IPS-NIHi11 (cell line): ENCODE measurements at regions not wholly inside any gene's neighbourhood (a gene's known extent, or its start where the extent isn't known, plus 50 kb on each side); places are given as distances from the start of the nearest gene placed in this dataset.

ENCODE experiments used
- DNase-seq: peaks from one replicate; pipeline ENCODE4 v3.0.0; 2012; ENCODE audit warnings: mixed read lengths, low spot score

DNA sequence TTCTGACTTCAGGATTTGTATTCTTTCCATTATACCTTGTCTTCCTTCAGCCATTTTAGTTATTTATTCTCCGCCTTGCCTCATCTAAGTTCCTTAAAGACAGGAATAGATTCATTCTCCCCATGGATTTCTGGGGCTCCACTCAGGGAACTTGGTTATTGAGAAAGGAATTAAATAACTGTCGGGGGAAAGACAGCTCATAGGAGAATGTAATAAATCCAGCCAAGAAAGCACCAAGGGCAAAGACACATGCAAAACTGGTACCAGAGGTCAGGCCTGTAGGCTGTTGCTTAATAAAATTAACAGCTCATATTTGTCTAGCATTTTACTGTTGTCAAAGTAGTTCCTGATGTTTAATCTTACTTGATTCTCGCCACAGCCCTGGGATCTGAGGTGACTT is 357.2 kb downstream of the TMEM38B start:
- DNase-seq: no peak

DNA sequence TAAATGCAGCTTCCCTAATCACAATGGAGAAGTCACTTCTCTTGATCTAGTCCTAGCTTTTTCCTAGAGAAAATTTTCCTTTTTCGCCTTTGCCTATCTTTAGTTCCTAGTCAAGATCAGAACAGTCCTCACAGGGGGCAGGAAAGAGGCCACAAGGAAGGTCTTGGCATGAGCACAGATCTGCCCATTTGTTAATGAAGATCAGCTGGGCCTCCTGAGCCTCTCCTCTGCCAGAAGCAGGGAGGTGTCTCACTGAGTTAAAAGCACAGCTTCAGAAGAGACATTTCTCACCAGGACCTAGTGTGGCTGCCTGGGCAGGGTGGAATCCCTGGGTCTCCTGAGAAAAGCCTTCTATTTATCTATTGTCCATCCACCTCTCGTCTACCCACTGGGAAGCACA is 357.8 kb downstream of the TMEM38B start:
- no peak for DNase-seq

DNA sequence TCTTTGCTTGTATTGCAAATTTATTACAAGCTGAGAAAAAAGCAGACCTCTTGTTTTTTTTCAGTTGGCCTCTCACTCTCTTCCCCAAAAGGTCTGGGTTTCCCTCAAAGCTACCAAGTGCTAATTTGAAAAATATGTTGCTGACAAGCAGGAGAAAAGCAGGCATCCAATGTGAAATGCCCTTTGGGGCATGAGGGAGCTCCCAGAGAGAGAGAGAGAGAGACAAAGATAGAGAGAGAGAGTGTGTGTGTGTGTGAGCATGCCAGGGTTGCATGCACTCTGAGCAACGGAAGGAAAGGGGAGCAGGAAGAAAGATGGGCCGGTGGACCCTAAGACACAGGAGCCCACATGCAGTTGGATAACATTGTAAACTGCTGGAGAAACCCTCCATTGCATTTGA is 358.4 kb downstream of the TMEM38B start:
- DNase-seq: no peak

DNA sequence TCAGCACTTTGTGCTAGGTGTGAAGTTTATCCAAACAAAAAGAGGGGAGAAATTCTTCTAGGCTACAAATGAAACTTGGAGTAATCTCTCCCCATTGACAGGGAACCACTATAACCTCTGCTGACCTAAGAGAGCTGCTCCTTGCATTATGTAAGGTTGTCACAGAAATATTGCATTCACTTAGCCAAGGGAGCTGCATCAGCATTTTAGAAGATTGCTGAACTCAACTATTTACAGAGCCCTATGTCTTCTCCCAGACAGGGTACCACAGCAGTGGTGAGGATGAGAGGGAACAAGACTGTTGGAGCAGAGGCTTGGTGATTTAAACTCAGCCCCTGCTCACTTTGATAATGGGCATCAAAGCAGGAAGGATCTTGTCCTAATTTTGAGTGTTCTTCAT is 362.0 kb downstream of the TMEM38B start:
- no peak for DNase-seq

DNA sequence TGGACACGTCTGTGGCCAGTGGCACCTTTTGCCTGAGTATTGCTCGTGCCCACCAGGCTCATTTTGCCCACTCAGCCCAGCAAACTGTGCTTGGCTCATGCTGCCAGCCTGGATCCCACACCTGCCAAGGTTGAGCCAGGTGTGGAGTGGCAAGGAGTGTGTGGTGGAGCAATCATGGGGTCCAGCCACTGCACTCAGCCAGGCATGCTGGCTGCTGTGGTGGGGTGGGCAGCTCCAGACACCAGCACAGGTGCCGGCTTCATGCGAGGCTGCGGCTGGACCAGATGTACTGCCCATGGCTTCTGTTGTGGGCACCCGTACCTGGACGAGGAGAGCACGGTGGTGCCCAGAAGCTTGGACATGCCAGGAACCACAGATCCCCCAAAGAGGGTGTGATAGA is 364.1 kb downstream of the TMEM38B start:
- DNase-seq: no peak

DNA sequence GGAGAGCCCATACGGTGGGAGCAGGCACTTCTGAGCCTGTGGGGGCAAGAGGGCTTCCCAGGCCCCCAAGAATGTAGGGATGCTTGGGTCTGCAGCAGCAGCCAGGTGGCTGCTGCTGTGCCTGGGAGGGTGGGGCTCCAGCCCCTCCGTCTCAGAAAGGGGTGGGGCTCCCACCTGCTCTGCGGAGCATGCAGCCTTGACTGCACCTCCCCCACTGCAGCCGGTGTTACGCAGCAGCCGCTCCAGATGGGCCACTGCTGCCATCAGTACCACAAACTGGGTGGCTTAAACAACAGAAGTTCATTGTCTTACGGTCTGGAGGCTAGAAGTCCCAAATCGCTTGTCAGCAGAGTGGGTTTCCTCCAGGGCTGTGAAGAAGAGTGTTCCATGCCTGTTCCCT is 365.5 kb downstream of the TMEM38B start:
- no peak for DNase-seq

DNA sequence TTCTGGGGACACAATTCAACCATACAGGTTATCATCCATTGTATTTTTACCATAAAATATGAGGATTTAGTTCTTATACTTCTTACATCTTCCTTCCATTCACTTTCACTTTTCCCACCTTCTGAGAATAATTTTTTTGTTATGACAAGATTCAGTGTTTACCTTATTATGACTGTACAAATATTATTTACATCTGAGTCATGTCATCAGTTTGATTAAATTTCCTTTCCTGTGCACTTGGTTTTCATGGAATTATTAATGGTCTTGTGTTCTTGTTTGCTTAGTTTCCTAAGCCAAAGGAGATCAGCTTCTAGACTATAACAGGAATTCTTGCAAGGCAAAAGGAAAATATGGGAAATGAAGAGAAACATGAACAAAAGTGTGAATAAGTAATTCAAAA is 366.5 kb downstream of the TMEM38B start:
- no peak for DNase-seq

DNA sequence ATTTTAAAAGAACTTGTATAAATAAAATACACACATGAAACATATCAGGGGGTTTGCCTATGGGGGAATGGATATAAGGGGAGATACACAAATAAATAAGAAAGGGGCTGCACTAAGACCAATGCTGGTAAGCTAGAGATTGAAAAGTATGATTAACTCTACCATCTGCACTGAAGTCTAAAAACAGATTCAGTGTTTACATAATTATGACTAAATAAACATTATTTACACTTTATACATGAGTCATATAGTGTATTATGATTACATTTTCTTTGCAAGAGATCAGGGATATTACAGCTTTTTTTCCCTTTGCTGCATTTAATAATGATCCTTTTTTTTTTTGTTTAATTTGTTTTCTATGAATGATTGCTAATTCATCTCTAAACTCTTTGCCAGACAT is 367.9 kb downstream of the TMEM38B start:
- DNase-seq: no peak

DNA sequence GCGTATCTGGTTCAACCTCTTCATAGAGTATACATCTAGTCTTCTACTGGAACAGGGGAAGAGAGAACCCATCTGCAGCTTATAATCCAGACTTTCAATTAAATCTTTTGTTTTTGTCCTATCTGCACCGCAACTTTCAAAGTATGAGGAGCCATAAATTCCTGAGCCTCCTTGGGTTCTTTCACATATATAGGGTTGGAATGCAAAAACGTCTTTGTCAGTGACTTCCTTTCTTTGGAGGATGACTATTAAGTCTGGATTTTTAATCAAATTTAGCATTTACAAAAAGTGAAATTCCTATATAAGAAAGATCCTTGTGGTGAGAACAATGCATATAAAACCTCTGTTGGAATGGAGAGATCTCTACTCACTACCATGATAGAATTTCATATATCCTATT is 370.8 kb downstream of the TMEM38B start:
- DNase-seq: no peak

DNA sequence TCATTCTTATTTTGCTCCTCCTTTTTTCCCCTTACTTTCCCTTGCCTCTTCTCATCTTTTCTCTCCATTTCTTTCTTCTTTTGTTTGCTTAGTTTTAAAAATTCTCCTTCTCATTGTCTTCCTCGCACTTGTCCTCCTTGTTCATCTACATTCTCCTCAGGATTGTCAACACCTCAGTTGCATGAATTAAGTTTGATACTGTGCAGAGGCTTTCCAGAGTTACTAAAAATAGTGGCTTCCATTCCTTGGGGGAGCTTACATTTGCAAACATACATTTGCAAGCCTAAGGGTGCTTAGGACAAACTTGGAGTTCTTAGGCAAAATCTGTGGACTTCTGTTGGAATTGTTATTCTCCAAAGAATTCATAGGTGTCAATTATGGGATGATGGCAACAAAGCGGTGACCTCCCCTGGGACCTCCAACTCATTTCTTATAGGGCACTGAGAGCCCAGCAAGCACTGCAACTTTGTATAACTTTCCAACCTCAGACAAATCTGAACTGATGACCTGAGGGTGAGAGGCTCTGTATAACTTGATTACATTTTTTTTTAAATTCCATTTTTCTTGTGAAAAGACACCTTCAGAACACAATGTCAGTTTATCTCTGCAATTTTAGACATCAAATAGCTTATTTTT is 371.4 kb downstream of the TMEM38B start:
- DNase-seq: no peak

DNA sequence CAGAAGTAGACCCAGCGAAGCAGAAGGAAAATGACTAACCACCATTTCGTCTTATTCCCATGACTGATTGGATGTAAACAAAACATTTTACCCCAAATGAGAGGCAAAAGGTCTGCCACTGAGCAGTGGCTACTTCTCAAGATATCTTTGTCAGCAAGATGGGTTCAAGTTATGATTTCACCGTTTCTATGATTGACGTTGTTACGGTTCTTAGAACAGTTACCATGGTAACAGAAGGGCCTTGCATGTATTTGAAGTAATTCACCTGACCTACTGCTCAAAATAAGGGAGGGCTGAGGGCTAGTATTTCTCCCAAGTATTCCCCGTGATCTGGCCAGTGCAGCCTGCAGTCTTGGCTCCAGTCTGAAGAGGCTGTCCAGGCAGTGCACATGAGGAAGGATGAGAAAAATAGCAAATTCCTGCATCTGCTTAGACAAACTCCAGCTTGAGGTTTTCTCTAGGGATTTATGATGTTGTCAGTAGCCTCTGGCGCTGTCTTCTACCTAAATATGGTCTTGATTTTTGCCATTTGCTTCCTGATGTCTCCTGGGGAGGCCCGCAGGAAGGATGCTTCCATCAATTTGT is 372.7 kb downstream of the TMEM38B start:
- DNase-seq: no peak

DNA sequence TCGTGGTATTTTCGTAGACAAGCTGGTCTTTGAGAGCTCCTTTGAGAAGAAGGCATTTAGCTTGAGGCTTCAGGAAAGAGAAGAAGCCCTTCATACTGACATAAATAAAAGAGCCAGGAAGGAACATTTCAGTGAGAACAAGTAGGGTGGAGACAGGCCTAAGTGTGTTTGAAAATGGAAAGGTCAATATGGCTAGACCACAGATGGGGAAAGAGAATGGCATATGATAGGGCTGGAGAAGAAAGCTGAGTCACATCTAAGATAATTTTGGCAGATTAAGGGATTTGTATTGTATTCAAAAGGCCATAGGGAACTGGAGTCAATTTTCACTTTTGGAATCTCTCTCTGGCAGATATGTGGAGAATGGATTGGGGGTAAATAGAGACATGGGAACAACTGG is 374.9 kb downstream of the TMEM38B start:
- no peak for DNase-seq

DNA sequence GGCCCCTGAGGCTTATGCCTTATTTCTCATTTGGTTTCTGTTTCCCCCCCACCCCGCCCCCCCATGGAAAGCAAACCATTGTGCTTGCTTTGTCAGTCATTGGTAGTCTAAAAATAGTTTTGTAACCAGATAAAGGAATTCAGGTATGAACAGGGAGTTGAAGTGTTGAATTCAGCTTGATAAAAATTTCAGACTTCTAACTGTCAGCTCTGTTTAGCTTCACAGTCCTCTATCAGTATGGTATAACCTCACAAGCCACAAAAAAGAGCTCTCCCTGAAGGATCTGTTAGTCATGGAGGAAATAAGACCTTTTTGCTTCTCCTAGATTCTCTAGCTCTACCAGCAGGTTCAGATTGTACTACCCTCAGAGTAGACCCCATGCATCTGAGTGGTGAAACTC is 378.1 kb downstream of the TMEM38B start:
- DNase-seq: no peak

DNA sequence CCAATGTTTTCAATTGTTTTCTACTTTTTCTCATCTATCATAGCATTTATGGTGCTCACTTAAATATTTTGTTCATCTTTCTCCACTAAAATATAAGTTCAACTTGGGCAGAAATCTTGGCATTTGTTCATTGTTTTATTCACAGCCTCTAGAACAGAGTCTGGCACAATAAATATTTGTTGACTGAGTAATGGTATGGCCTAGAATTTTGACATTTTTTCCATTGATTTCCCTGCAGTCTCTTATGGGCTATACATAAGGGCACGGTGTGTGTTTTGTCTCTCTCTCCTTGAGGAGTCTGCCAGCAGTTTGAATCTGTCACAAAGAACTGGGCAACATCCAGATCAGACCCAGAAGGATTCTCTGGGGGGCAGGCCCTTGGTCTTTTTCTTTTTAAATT is 379.7 kb downstream of the TMEM38B start:
- DNase-seq: no peak

DNA sequence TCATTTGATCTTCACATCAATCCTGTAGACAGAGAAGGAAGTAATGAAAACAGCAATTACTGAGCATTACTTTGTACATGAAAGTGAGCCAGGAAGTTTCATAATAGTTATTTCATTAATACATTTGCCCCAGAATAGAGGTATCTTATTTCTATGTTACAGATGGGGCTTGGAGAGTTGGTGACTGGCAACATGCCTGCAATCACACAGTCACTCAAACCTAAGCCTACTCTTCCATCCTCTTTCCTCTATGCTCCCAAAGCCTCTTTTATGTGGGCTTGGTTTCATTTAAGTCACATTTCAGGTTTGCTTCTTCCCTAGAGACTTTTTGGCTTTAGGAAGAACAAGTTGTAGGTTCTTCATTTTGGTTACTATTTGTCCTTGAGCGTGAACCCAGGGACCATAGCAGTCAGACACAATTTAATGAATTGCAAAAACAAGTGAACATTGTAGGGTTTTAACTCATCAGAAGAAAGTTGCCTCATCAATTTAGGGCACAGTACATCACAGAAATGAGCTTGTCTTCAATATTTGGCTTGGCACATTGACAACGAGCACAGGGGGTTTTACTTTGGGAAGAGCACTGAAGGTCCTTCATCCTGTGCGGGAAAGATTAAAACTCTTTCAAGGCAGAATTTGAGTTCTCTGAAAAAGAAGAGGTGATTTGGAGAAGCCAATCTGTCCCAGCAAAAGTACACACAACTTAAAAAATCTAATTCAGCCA is 381.1 kb downstream of the TMEM38B start:
- DNase-seq: no peak

DNA sequence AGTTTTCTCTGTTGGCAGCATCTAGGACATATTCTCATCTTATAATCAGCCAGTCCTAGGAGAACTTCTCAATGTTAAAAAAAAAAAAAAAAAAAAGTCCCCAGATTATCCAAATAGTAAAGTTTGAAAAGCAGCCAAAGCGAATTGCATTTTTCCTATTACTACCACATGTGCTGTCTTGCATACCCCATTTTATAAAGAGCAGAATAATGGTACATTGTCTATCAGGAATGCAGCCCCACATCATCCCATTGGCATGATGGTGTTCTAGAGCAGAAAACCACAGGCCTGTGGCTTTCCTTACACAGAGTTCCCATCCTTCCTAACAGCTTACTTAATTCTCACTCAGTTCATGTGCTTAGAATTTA is 381.6 kb downstream of the TMEM38B start:
- DNase-seq: no peak

DNA sequence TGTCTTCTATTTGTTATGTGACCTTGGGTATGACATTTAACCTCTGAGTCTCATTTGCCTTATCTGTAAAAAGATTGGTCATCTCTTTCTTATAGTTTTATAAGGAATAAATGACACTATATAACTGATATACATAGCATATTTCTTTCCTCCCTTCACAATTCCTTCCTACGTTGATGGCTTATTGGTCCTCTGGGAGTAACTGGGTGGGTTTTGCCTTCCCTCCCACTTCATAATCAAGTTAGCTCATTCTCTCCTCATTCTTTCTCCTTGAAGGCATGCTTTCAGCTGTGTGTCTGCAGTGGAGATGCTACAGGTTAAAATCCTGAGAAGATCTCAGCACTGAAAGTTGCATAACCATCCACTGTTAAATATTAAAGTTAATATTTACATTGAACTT is 382.4 kb downstream of the TMEM38B start:
- no peak for DNase-seq

DNA sequence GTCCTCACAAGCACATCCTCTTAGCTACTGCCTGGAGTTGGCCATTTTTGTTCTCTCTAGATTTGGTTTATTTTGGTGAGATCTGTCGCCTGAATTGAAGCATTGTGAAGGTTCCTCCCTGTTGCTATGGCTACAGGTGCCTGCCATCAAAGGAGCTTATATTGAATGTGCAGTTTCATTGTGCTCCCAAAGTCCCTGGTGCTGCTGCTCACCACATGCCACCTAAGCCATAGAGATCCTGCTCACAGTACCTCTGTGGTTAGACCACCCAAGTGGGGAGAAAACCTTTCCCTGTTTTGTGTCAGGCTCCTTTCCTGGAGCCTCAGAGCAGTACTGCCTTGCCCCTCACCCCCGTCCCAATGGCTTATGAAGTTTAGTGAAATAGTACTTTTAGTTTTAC is 383.4 kb downstream of the TMEM38B start:
- no peak for DNase-seq

DNA sequence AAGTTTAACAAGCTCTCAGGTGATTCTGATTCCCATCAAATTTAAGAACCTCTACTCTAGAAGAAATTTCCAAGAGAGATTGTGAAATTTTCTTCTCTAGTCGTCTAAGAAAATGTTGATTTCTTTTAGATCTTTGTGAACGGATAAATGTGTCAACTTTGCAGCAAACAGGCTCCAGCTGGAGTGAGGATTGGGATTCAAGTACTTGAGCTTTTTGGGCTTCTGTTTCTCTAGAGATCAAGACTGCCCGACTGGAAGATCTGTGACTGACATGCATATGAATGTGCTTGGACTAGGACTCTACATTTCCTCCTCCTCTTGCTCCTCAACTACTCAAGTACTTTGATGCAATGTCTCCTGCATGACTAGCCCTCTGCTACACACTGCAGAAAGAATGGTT is 388.3 kb downstream of the TMEM38B start:
- DNase-seq: no peak

DNA sequence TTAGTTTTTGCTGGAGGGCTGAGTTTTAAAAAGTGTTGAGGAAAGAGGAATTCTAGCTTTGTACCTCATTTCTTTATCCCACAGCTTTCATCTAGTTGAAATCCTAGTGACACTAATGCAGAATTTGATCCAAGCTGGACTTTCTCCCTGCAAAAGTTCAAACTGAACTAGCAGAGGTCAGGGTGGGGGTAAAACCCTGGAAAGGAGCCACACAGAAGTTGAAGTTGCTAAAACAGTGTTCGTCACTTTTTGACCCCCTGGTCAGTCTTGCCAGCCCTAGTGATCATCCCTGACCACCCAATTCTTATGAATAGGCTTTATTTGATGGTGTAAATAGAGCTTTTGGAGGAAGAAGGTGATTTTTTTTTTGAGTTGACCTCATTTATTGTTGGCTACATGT is 390.4 kb downstream of the TMEM38B start:
- no peak for DNase-seq

DNA sequence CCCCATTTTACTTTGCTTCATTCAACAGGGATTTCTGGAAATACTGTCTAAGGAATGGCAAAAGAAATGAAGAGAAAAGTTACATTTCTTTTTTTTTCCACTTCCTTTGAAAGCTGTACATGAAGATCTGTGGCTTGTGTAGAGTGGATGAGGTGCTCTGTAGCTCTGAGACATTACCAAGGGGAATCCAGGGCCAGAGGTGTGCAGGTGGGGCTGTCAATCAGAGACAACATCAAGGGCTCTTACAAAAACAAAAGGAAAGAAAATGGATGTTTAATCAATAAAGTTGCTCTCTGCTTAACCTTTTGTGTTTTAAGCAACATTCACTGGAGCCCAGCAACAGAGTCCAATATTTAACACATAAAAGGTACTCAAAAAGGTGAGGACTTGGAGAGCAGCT is 391.1 kb downstream of the TMEM38B start:
- no peak for DNase-seq

DNA sequence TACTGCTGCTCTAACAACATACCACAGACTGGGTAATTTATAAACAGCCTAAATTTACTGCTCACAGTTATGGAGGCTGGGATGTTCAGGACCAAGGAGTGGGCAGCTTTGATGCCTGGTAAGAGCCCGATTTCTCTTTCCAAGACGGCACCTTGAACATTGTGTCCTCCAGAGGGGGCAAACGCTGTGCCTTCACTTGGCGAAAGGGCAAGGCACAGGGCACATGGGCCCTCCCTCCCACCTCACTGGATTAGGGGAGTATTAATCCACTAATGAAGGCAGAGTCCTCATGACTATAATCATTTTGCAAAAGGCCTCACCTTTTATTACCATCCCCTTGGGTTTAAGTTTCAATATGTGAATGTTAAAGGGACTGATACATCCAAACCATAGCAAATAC is 397.7 kb downstream of the TMEM38B start:
- no peak for DNase-seq

DNA sequence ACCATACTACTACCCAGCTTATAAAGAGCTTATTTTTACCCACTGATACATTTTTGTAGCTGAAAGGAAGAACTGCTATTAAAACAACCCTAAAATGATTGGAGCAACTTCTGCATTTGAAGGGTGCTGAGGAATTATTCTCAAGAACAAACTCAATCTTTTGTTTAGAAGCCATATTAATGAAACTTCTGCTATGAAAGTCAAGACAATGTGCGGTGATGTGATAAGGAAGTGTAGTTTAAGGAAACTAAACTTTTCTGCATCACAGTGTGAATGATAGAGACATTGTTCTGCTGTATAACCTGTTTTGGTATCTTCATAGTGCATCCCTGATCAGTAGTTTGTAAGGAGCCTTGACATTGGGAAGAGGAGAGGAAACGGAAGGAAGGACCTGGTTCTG is 408.5 kb downstream of the TMEM38B start:
- DNase-seq: no peak

DNA sequence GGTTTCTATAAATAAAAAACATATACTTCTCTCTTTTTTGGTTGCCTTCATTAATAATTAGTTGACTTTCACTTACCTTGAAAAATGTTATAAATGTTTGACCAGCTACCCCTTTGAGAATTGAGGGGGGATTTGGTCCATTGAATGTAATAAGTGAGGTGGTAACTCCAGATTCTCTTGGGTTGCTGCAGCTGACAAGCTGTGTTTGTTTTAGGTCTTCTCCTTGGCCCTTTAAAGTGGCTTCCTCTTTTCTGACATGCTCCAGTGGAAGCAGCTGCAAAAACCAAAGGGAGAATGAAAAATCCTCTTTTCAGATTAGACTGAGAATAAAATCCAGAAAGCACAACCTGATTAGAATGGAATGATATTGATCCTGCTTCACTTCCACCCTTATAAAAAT is 410.5 kb downstream of the TMEM38B start:
- DNase-seq: no peak
